ENCODE measurements at regions not wholly inside any gene's neighbourhood (a gene's known extent, or its start where the extent isn't known, plus 50 kb on each side); places are given as distances from the start of the nearest gene placed in this dataset.

- no peak for DNase-seq
Measured at GRCh38 chr13:90974249-90974975, 373.1 kb upstream of the MIR17HG start.

- DNase-seq, result no peak
Measured at GRCh38 chr13:90979059-90979458, 368.4 kb upstream of the MIR17HG start.

GRCh38 chr13:90984756-90985155 is 362.7 kb upstream of the MIR17HG start:
- DNase-seq, result no peak

GRCh38 chr13:90995001-90995400 is 352.5 kb upstream of the MIR17HG start:
- no peak for DNase-seq

GRCh38 chr13:90995614-90996013 is 351.9 kb upstream of the MIR17HG start:
- no peak for DNase-seq

GRCh38 chr13:90997951-90998350 is 349.5 kb upstream of the MIR17HG start:
- DNase-seq, result no peak

- DNase-seq, result no peak
Measured at GRCh38 chr13:90999401-90999800, 348.1 kb upstream of the MIR17HG start.

GRCh38 chr13:91001371-91001770 is 346.1 kb upstream of the MIR17HG start:
- no peak for DNase-seq

GRCh38 chr13:91014696-91015095 is 332.8 kb upstream of the MIR17HG start:
- no peak for DNase-seq

GRCh38 chr13:91017031-91017668 is 330.3 kb upstream of the MIR17HG start:
- peak in 25 of 51 donors; percentile 0 to 54 (median 5) for DNase-seq

GRCh38 chr13:91017669-91018053 is 329.8 kb upstream of the MIR17HG start:
- DNase-seq, result peak in 4 of 51 donors; percentile 0 to 1 (median 0)

GRCh38 chr13:91020461-91021034 is 326.9 kb upstream of the MIR17HG start:
- DNase-seq, result no peak

GRCh38 chr13:91024157-91024792 is 323.2 kb upstream of the MIR17HG start:
- no peak for DNase-seq

- DNase-seq, result no peak
Measured at GRCh38 chr13:91025442-91025841, 322.0 kb upstream of the MIR17HG start.

- no peak for DNase-seq
Measured at GRCh38 chr13:91031508-91031907, 316.0 kb upstream of the MIR17HG start.

GRCh38 chr13:91032104-91032503 is 315.4 kb upstream of the MIR17HG start:
- no peak for DNase-seq

- no peak for DNase-seq
Measured at GRCh38 chr13:91036886-91037285, 310.6 kb upstream of the MIR17HG start.

- no peak for DNase-seq
Measured at GRCh38 chr13:91042870-91043269, 304.6 kb upstream of the MIR17HG start.

- DNase-seq, result no peak
Measured at GRCh38 chr13:91045351-91046034, 302.0 kb upstream of the MIR17HG start.

GRCh38 chr13:91046715-91047327 is 300.7 kb upstream of the MIR17HG start:
- peak in 1 of 51 donors; percentile 11 for DNase-seq

GRCh38 chr13:91050970-91051369 is 296.5 kb upstream of the MIR17HG start:
- no peak for DNase-seq

Data from hypothalamus (tissue), 51 donors.